Activated naive CD8-positive, alpha-beta T cell treated with anti-CD3 and anti-CD28 coated beads for 36 hours (primary cell): ENCODE measurements at regions not wholly inside any gene's neighbourhood (a gene's known extent, or its start where the extent isn't known, plus 50 kb on each side); places are given as distances from the start of the nearest gene placed in this dataset.

Experiments used
- DNase-seq: peaks from one replicate; pipeline ENCODE4 v3.0.0; 2021
- H3K27ac Mint-ChIP-seq: one replicate; pipeline ENCODE4 v1.8.0; 2022; ENCODE audit warnings: mild to moderate bottlenecking, moderate library complexity, mixed read lengths
- H3K27me3 Mint-ChIP-seq: one replicate; pipeline ENCODE4 v1.8.0; 2022; ENCODE audit warnings: mild to moderate bottlenecking, mixed read lengths
- H3K36me3 Mint-ChIP-seq: one replicate; pipeline ENCODE4 v1.8.0; 2021; ENCODE audit warnings: mild to moderate bottlenecking, mixed read lengths
- H3K4me1 Mint-ChIP-seq: one replicate; pipeline ENCODE4 v1.8.0; 2021; ENCODE audit warnings: mixed read lengths
- H3K4me3 Mint-ChIP-seq: one replicate; pipeline ENCODE4 v1.8.0; 2022; ENCODE audit warnings: mild to moderate bottlenecking, moderate library complexity, mixed read lengths
- H3K9me3 Mint-ChIP-seq: one replicate; pipeline ENCODE4 v1.8.0; 2022; ENCODE audit warnings: mixed read lengths

- Mint-ChIP-seq H3K9me3 (no peaks in the 10 kb centered on the region), H3K27ac (no peak overlapping the region), H3K4me1 (no peaks in the 10 kb centered on the region), H3K36me3 (no peaks in the 10 kb centered on the region), H3K4me3 (no peak overlapping the region), H3K27me3 (no peaks in the 10 kb centered on the region)
- DNase-seq: no peak
Observed at GRCh38 chr3:31179768-31180167, 285.3 kb upstream of the GADL1 start.

GRCh38 chr3:31180274-31180673, 285.8 kb upstream of the GADL1 start:
- no peak for DNase-seq
- Mint-ChIP-seq H3K4me3 (no peak overlapping the region), H3K27me3 (no peaks in the 10 kb centered on the region), H3K36me3 (no peaks in the 10 kb centered on the region), H3K27ac (no peak overlapping the region), H3K9me3 (no peaks in the 10 kb centered on the region), H3K4me1 (no peaks in the 10 kb centered on the region)

DNA sequence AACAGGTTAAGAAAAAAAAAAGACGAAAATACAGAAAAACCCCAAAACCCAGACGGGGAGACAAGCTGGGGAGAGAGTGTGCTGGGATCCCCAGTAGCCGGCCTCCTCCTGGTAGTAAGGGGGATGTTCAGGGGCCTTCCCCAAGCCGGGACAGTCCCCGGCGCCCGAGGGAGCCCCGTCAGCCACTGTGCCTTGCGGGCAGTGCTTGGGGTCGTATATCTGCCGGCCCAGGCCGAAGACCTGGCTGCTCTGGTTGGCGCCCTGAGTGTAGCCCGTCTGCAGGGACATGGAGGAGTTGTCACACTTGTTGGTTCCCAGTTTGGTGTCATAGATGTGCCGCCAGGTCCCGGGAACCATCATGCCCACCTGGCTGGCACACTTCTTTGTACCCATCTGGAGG, 287.2 kb upstream of the GADL1 start:
- no peaks in the 10 kb centered on the region for H3K9me3 Mint-ChIP-seq
- no peaks in the 10 kb centered on the region for H3K27me3 Mint-ChIP-seq
- DNase-seq: no peak
- H3K36me3 Mint-ChIP-seq: no peaks in the 10 kb centered on the region
- no peak overlapping the region for H3K4me3 Mint-ChIP-seq
- H3K4me1 Mint-ChIP-seq: no peaks in the 10 kb centered on the region
- H3K27ac Mint-ChIP-seq: no peak overlapping the region

DNA sequence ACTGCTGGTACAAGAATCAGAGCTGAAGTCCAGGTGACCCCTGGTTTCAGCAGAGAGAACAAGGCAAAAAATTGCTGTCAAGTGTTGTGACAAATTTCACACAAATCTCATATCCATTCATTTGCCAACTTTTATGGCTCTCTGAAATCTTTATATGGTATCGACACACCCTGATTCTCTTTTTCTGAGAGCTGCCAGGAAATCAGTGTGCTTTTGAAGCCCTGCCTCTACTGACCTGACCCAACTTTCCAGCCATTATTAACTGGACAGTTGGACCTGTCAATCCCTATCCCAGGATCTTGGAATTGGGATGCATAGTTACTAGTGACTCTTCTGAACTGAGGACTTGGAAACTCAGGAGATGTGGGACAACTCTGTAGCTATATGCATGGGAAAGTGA, 288.2 kb upstream of the GADL1 start:
- H3K4me3 Mint-ChIP-seq: no peak overlapping the region
- H3K27me3 Mint-ChIP-seq: no peaks in the 10 kb centered on the region
- H3K27ac Mint-ChIP-seq: no peak overlapping the region
- DNase-seq: no peak
- H3K4me1 Mint-ChIP-seq: no peaks in the 10 kb centered on the region
- no peaks in the 10 kb centered on the region for H3K9me3 Mint-ChIP-seq
- no peaks in the 10 kb centered on the region for H3K36me3 Mint-ChIP-seq

DNA sequence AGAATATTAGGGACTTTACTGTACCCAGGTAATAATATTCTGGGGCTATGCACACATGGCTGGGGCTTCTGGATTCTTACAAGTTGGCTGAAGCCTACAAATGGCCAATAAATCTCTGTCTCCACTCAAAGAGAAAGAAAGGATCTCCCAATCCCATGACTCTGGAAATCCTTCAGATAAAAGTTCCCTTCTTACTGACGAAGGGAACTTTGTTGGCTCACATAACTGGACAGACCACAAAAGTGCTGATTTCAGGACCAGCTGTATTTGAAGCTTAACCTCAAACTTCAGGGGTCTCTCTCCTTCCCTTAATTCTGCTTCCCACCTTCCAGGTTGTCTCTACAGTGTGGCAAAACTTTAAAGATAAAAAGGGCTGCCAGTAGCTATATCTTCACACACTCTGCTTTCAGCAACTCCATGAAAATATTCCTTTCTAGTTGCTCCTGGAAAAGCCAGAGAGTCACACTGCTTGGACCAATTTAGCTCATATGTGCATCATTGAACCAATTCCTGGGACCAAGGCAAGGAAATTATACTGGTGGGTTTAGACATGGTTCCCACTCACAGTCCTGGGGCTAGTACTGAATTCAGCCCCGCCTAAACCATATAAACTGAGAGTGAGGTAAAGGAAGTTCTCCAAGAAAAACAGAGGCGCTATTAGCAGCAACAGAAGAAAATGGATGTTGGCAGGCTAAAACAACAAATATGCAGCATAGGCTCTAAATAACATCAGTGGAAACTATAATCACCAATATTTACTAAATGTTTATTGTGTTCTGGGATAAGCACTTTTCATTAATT, 290.0 kb upstream of the GADL1 start:
- Mint-ChIP-seq H3K27ac (no peak overlapping the region), H3K4me1 (no peaks in the 10 kb centered on the region), H3K36me3 (no peaks in the 10 kb centered on the region), H3K9me3 (no peaks in the 10 kb centered on the region), H3K27me3 (no peaks in the 10 kb centered on the region), H3K4me3 (no peak overlapping the region)
- DNase-seq: no peak

- no peak overlapping the region for H3K4me3 Mint-ChIP-seq
- no peaks in the 10 kb centered on the region for H3K36me3 Mint-ChIP-seq
- H3K4me1 Mint-ChIP-seq: no peaks in the 10 kb centered on the region
Observed at GRCh38 chr3:31185062-31185357, 290.5 kb upstream of the GADL1 start.

DNA sequence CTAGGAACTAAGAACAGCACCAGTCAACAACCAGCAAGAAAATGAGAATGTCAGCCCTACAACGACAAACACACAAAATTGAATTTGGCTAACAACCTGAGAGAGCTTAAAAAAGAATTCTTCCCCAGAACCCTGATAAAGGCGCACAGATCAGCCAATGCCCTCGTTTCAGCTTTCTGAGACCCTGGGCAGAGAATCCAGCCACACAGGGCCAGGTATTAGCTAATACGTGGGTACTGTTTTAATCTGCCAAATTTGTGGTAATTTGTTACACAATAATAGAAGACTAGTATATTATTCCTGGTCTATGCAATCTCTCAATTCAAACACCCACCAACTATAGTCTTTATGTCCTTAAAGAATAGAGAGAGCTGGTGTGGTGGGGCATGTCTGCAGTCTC, 291.6 kb upstream of the GADL1 start:
- no peaks in the 10 kb centered on the region for H3K9me3 Mint-ChIP-seq
- no peak overlapping the region for H3K4me3 Mint-ChIP-seq
- no peaks in the 10 kb centered on the region for H3K36me3 Mint-ChIP-seq
- H3K27me3 Mint-ChIP-seq: no peaks in the 10 kb centered on the region
- no peak overlapping the region for H3K27ac Mint-ChIP-seq
- no peak for DNase-seq
- no peaks in the 10 kb centered on the region for H3K4me1 Mint-ChIP-seq

More at GRCh38 chr3:31185062-31185357, 290.5 kb upstream of the GADL1 start:
- no peak for DNase-seq
- Mint-ChIP-seq H3K27me3 (no peaks in the 10 kb centered on the region), H3K27ac (no peak overlapping the region), H3K9me3 (no peaks in the 10 kb centered on the region)

DNA sequence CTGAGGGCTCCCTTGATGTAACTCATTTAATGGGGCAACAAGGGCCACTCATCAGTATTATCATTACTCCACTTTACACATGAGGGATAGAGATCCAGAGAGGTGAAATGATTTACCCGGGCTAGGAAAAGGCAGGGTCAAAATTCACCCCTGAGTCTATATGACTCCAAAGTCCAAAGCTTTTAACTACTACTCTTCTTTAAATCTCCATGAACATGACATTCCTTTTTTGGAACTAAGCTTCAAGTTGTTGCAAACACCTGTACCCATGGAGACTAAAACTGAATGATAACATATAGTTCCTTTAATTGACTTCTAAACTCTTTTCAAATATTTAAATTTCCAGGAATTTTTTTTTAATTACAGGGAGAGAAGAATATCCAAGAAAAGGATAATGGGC, 292.9 kb upstream of the GADL1 start:
- H3K36me3 Mint-ChIP-seq: no peaks in the 10 kb centered on the region
- H3K4me3 Mint-ChIP-seq: no peak overlapping the region
- no peaks in the 10 kb centered on the region for H3K9me3 Mint-ChIP-seq
- no peak for DNase-seq
- H3K27ac Mint-ChIP-seq: no peak overlapping the region
- no peaks in the 10 kb centered on the region for H3K4me1 Mint-ChIP-seq
- H3K27me3 Mint-ChIP-seq: no peaks in the 10 kb centered on the region

- H3K27ac Mint-ChIP-seq: no peak overlapping the region
- DNase-seq: no peak
- no peaks in the 10 kb centered on the region for H3K9me3 Mint-ChIP-seq
- no peak overlapping the region for H3K4me3 Mint-ChIP-seq
- H3K36me3 Mint-ChIP-seq: no peaks in the 10 kb centered on the region
- no peaks in the 10 kb centered on the region for H3K27me3 Mint-ChIP-seq
- no peaks in the 10 kb centered on the region for H3K4me1 Mint-ChIP-seq
Observed at GRCh38 chr3:31188112-31188511, 293.7 kb upstream of the GADL1 start.

- Mint-ChIP-seq H3K4me1 (no peaks in the 10 kb centered on the region), H3K4me3 (no peak overlapping the region), H3K27me3 (no peaks in the 10 kb centered on the region), H3K9me3 (no peaks in the 10 kb centered on the region), H3K36me3 (no peaks in the 10 kb centered on the region), H3K27ac (no peak overlapping the region)
- no peak for DNase-seq
Observed at GRCh38 chr3:31189330-31189729, 294.9 kb upstream of the GADL1 start.

DNA sequence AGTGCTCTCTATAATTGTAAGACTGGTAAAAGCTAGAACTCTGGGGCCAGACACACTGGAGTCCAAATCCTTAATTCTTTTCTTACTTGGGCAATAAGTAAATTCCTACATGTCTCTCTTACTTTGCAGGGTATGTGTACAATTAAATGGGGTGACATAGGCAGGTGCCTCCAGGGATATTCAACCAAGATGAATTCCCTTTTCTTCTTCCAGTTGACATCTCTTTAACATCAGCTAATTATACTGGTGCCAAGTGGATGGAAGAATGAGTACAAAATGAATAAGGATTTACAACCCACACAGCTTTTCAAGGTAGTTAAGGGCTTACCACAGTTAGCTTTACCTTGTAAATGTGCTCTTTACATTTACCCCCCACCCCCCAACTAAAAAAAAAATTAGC, 295.5 kb upstream of the GADL1 start:
- no peak overlapping the region for H3K4me3 Mint-ChIP-seq
- H3K4me1 Mint-ChIP-seq: no peaks in the 10 kb centered on the region
- H3K27ac Mint-ChIP-seq: no peak overlapping the region
- H3K27me3 Mint-ChIP-seq: no peaks in the 10 kb centered on the region
- no peaks in the 10 kb centered on the region for H3K36me3 Mint-ChIP-seq
- DNase-seq: no peak
- H3K9me3 Mint-ChIP-seq: no peaks in the 10 kb centered on the region

GRCh38 chr3:31191354-31191753, 296.9 kb upstream of the GADL1 start:
- no peaks in the 10 kb centered on the region for H3K36me3 Mint-ChIP-seq
- no peak overlapping the region for H3K27ac Mint-ChIP-seq
- no peak overlapping the region for H3K4me3 Mint-ChIP-seq
- DNase-seq: no peak
- no peaks in the 10 kb centered on the region for H3K4me1 Mint-ChIP-seq
- H3K9me3 Mint-ChIP-seq: no peaks in the 10 kb centered on the region
- H3K27me3 Mint-ChIP-seq: no peaks in the 10 kb centered on the region

- Mint-ChIP-seq H3K36me3 (no peaks in the 10 kb centered on the region), H3K27ac (no peak overlapping the region), H3K4me1 (no peaks in the 10 kb centered on the region), H3K4me3 (no peak overlapping the region), H3K9me3 (no peaks in the 10 kb centered on the region), H3K27me3 (no peaks in the 10 kb centered on the region)
- no peak for DNase-seq
Observed at GRCh38 chr3:31193429-31193828, 299.0 kb upstream of the GADL1 start.

GRCh38 chr3:31193871-31194270, 299.4 kb upstream of the GADL1 start:
- H3K36me3 Mint-ChIP-seq: no peaks in the 10 kb centered on the region
- no peaks in the 10 kb centered on the region for H3K27me3 Mint-ChIP-seq
- no peak overlapping the region for H3K4me3 Mint-ChIP-seq
- H3K9me3 Mint-ChIP-seq: no peaks in the 10 kb centered on the region
- H3K4me1 Mint-ChIP-seq: no peaks in the 10 kb centered on the region
- H3K27ac Mint-ChIP-seq: no peak overlapping the region
- no peak for DNase-seq

DNA sequence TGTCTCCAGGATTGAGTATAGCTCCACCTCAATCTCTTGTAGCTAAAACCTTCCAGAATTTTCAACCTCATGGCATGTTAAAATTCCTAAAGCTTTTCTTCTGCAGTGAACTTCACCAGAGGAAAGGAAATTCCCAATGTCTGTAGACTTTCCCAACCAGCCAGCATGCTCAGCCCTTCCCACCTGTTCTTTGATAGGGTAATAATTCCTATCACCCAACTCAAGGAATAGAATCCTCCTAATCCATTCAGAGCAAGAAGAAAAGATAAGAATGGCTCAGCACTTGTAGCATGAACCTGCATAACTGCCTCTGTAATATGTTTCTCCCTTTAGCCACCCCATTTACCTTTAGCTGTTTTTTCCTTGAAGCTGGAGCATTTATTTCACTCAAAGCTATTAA, 301.8 kb upstream of the GADL1 start:
- H3K4me1 Mint-ChIP-seq: no peaks in the 10 kb centered on the region
- no peak for DNase-seq
- no peaks in the 10 kb centered on the region for H3K27me3 Mint-ChIP-seq
- no peaks in the 10 kb centered on the region for H3K9me3 Mint-ChIP-seq
- H3K36me3 Mint-ChIP-seq: no peaks in the 10 kb centered on the region
- H3K27ac Mint-ChIP-seq: no peak overlapping the region
- H3K4me3 Mint-ChIP-seq: no peak overlapping the region

DNA sequence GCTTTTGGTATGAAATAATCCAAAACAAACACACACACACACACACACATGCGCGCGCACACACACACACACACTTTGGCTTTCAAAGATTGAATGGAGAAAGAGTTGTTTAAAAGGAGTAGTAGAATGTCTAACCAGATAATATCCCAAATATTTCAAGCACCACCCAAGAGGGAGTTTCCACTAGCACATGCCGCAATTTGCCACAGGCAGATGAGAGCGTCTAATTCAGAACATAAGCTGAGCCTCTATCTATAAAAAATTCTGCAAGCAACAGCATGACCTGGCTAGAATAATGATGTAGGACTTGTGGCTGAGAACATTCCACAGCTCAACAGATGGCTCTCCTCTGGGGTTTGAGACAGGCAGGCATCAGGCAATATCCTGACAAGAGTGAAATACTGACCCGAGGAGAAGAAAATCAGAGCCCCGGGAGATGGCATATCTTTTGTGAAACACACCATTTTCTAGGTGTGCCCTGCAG, 302.5 kb upstream of the GADL1 start:
- H3K9me3 Mint-ChIP-seq: no peaks in the 10 kb centered on the region
- H3K4me3 Mint-ChIP-seq: no peak overlapping the region
- no peaks in the 10 kb centered on the region for H3K27me3 Mint-ChIP-seq
- no peak for DNase-seq
- no peaks in the 10 kb centered on the region for H3K36me3 Mint-ChIP-seq
- H3K27ac Mint-ChIP-seq: no peak overlapping the region
- no peaks in the 10 kb centered on the region for H3K4me1 Mint-ChIP-seq
